ENCODE measurements at regions not wholly inside any gene's neighbourhood (a gene's known extent, or its start where the extent isn't known, plus 50 kb on each side); places are given as distances from the start of the nearest gene placed in this dataset.
"Not testable (repeated sequence)": the region's sequence is repeated elsewhere in the genome, so short reads cannot be mapped to it uniquely, and the experiment has no call there.

DNA sequence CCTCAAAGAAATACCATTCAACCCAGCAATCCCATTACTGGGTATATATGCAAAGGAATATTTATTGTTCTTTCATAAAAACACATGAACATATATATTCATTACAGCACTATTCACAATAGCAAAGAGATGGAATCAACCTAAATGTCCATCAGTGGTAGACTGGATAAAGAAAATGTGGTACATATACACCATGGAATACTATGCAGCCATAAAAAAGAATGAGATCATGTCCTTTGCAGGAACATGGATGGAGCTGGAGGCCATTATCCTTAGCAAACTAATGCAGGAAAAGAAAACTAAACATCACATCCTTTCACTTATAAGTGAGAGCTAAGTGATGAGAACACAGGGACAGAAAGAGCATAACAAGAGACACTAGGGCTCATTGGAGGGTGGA, 142.7 kb upstream of the THY1 start:
- TF ChIP-seq, protein P1, sequence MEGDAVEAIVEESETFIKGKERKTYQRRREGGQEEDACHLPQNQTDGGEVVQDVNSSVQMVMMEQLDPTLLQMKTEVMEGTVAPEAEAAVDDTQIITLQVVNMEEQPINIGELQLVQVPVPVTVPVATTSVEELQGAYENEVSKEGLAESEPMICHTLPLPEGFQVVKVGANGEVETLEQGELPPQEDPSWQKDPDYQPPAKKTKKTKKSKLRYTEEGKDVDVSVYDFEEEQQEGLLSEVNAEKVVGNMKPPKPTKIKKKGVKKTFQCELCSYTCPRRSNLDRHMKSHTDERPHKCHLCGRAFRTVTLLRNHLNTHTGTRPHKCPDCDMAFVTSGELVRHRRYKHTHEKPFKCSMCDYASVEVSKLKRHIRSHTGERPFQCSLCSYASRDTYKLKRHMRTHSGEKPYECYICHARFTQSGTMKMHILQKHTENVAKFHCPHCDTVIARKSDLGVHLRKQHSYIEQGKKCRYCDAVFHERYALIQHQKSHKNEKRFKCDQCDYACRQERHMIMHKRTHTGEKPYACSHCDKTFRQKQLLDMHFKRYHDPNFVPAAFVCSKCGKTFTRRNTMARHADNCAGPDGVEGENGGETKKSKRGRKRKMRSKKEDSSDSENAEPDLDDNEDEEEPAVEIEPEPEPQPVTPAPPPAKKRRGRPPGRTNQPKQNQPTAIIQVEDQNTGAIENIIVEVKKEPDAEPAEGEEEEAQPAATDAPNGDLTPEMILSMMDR (IDR thresholded peaks at IDR 0.05), result not testable (repeated sequence)
- TF ChIP-seq EZH2, EZH2phosphoT487 (IDR thresholded peaks at IDR 0.05): not testable (repeated sequence)

Data from neural progenitor cell (in vitro differentiated cells).